ENCODE measurements at regions not wholly inside any gene's neighbourhood (a gene's known extent, or its start where the extent isn't known, plus 50 kb on each side); places are given as distances from the start of the nearest gene placed in this dataset.

- TF ChIP-seq CTCF (IDR thresholded peaks at IDR 0.05), result no peak
- TF ChIP-seq POLR2A (IDR thresholded peaks at IDR 0.05), result no peak
- H3K4me1 ChIP-seq (replicated peaks in 1 of 2), result no peaks in the 10 kb centered on the region
- H3K27me3 ChIP-seq, result no peaks in the 10 kb centered on the region
- H3K36me3 ChIP-seq (replicated peaks in 1 of 2), result no peaks in the 10 kb centered on the region
- no peak overlapping the region for H3K4me3 ChIP-seq
- H3K9me3 ChIP-seq (replicated peaks in 1 of 3), result no peaks in the 10 kb centered on the region
- no peak overlapping the region for H3K27ac ChIP-seq
- intact Hi-C loops (cut with DNase I), result no loop called here
- WGBS, 4 donors, result 26 to 59% (median 48%) methylated on average over 2 of the region's 2 CpGs
- no peak for DNase-seq
Measured at GRCh38 chr4:186904101-186904500, 180.4 kb upstream of the FAT1 start.

GRCh38 chr4:186906722-186907121 is 183.1 kb upstream of the FAT1 start:
- Histone ChIP-seq H3K27me3 (no peaks in the 10 kb centered on the region), H3K9me3 (replicated peaks in 1 of 3) (no peaks in the 10 kb centered on the region), H3K4me3 (no peak overlapping the region), H3K36me3 (replicated peaks in 1 of 2) (no peaks in the 10 kb centered on the region), H3K4me1 (replicated peaks in 1 of 2) (no peaks in the 10 kb centered on the region), H3K27ac (no peak overlapping the region)
- TF ChIP-seq POLR2A (IDR thresholded peaks at IDR 0.05) (no peak), CTCF (IDR thresholded peaks at IDR 0.05) (no peak)
- intact Hi-C loops (cut with DNase I), result no loop called here
- 87 to 94% (median 91%) methylated on average over 11 to 12 of the region's 12 CpGs for WGBS, 4 donors
- no peak for DNase-seq

GRCh38 chr4:186910385-186910784 is 186.7 kb upstream of the FAT1 start:
- WGBS, 4 donors, result 85 to 93% (median 93%) methylated on average over 1 of the region's 1 CpG
- Histone ChIP-seq H3K9me3 (replicated peaks in 1 of 3) (no peaks in the 10 kb centered on the region), H3K27me3 (no peaks in the 10 kb centered on the region), H3K4me3 (no peak overlapping the region), H3K4me1 (replicated peaks in 1 of 2) (no peaks in the 10 kb centered on the region), H3K36me3 (replicated peaks in 1 of 2) (no peaks in the 10 kb centered on the region), H3K27ac (no peak overlapping the region)
- DNase-seq, result no peak
- TF ChIP-seq CTCF (IDR thresholded peaks at IDR 0.05), result no peak
- TF ChIP-seq POLR2A (IDR thresholded peaks at IDR 0.05), result no peak
- intact Hi-C loops (cut with DNase I), result no loop called here

- 64 to 69% (median 66%) methylated on average over 9 of the region's 9 CpGs for WGBS, 4 donors
- no peak overlapping the region for H3K4me3 ChIP-seq
- intact Hi-C loops (cut with DNase I), result no loop called here
Measured at GRCh38 chr4:186912606-186913005, 188.9 kb upstream of the FAT1 start.

More at GRCh38 chr4:186912606-186913005, 188.9 kb upstream of the FAT1 start:
- no peaks in the 10 kb centered on the region for H3K9me3 ChIP-seq (replicated peaks in 1 of 3)
- no peaks in the 10 kb centered on the region for H3K4me1 ChIP-seq (replicated peaks in 1 of 2)
- TF ChIP-seq POLR2A (IDR thresholded peaks at IDR 0.05), result no peak
- no peak for TF ChIP-seq CTCF (IDR thresholded peaks at IDR 0.05)
- H3K27ac ChIP-seq, result no peak overlapping the region
- no peak for DNase-seq
- H3K36me3 ChIP-seq (replicated peaks in 1 of 2), result no peaks in the 10 kb centered on the region
- no peaks in the 10 kb centered on the region for H3K27me3 ChIP-seq
